ENCODE measurements at regions not wholly inside any gene's neighbourhood (a gene's known extent, or its start where the extent isn't known, plus 50 kb on each side); places are given as distances from the start of the nearest gene placed in this dataset.

GRCh38 chr2:2702385-2702784 is 371.3 kb upstream of the MYT1L start:
- TF ChIP-seq POLR2A (IDR thresholded peaks at IDR 0.05): no peak
- no peak for TF ChIP-seq CTCF (IDR thresholded peaks at IDR 0.05 in 4 of 5, conservative IDR thresholded peaks at IDR 0.05 in 1 of 5)

Measured in gastrocnemius medialis (tissue), 4 donors.